Thyroid gland (tissue), 4 donors: ENCODE measurements at regions not wholly inside any gene's neighbourhood (a gene's known extent, or its start where the extent isn't known, plus 50 kb on each side); places are given as distances from the start of the nearest gene placed in this dataset.

Source experiments
- DNase-seq, 2 donors: peaks; one replicate each; pipeline ENCODE4 v3.0.0-alpha.2; 2019
- H3K27ac ChIP-seq, 3 donors: fragments of 200-600 bp; sonication (generic); 1 replicate in 2 of 3; 2 replicates in 1 of 3; pipeline ENCODE4 v1.5.1; 2016 to 2019; ENCODE audit warnings: mild to moderate bottlenecking in 1 of 3, moderate library complexity in 1 of 3
- H3K27me3 ChIP-seq: fragments of 200-600 bp; sonication (generic); one replicate; pipeline ENCODE4 v1.5.1; 2019
- H3K36me3 ChIP-seq, 2 donors: fragments of 200-600 bp; sonication (generic); one replicate each; pipeline ENCODE4 v1.5.1; 2016 to 2019
- H3K4me1 ChIP-seq, 2 donors: fragments of 200-600 bp; sonication (generic); one replicate each; pipeline ENCODE4 v1.5.1; 2017 to 2019
- H3K4me3 ChIP-seq, 3 donors: fragments of 200-600 bp; sonication (generic); replicated peaks in 1 of 3; 1 replicate in 2 of 3; 2 replicates in 1 of 3; pipeline ENCODE4 v1.5.1; 2016; ENCODE audit warnings: mild to moderate bottlenecking in 1 of 3
- H3K9me3 ChIP-seq: fragments of 200-600 bp; sonication (generic); one replicate; pipeline ENCODE4 v1.5.1; 2017
- CTCF ChIP-seq, 6 experiments: fragments of 200-600 bp in 3 of 6; fragments of 450-650 bp in 3 of 6; sonication (generic) in 3 of 6; IDR thresholded peaks; one replicate each; pipeline ENCODE4 v1.5.1; 2016 to 2019; ENCODE audit warnings: antibody characterized with exemption in 6 of 6, mild to moderate bottlenecking in 2 of 6, inconsistent platforms in 1 of 6, moderate library complexity in 1 of 6
- POLR2A ChIP-seq, 2 donors: fragments of 450-650 bp; IDR thresholded peaks; one replicate each; pipeline ENCODE4 v1.6.1; 2017; ENCODE audit warnings: antibody characterized with exemption in 2 of 2, mild to moderate bottlenecking in 2 of 2, moderate library complexity in 1 of 2
- WGBS, 2 donors: methylation state at CpG; one replicate each; pipeline ENCODE4 v1.1.5; 2017; 5-methylcytosine and 5-hydroxymethylcytosine counted together
- intact Hi-C: fragments of 100-400 bp; cut with DNase I; formaldehyde crosslinking; loops from one replicate; pipeline ENCODE4 v1.15.1; 2023

- DNase-seq: no peak
- Histone ChIP-seq H3K9me3 (no peaks in the 10 kb centered on the region), H3K27me3 (no peaks in the 10 kb centered on the region), H3K4me1 (peaks cover 7 to 15% of the 10 kb centered on the region in 2 donors), H3K36me3 (no peaks in the 10 kb centered on the region), H3K4me3 (no peak overlapping the region), H3K27ac (no peak overlapping the region)
- TF ChIP-seq CTCF (IDR thresholded peaks at IDR 0.05): no peak
- no peak for TF ChIP-seq POLR2A (IDR thresholded peaks at IDR 0.05)
- intact Hi-C loops: no loop called here
- WGBS, 2 donors: 95% methylated on average over 1 of the region's 1 CpG
Measured at GRCh38 chr15:49715211-49715610, 94.4 kb downstream of the DTWD1 start.

GRCh38 chr15:49715701-49716100, 94.9 kb downstream of the DTWD1 start:
- Histone ChIP-seq H3K4me1 (peaks cover 7 to 15% of the 10 kb centered on the region in 2 donors), H3K9me3 (no peaks in the 10 kb centered on the region), H3K36me3 (no peaks in the 10 kb centered on the region), H3K27me3 (no peaks in the 10 kb centered on the region), H3K4me3 (no peak overlapping the region), H3K27ac (no peak overlapping the region)
- TF ChIP-seq POLR2A (IDR thresholded peaks at IDR 0.05) (no peak), CTCF (IDR thresholded peaks at IDR 0.05) (no peak)
- intact Hi-C loops: no loop called here
- 92 to 94% methylated on average over 5 of the region's 5 CpGs for WGBS, 2 donors
- DNase-seq: no peak

GRCh38 chr15:49718234-49718633, 97.4 kb downstream of the DTWD1 start:
- no peaks in the 10 kb centered on the region for H3K27me3 ChIP-seq
- peak overlapping the region in 2 of 3 donors; percentile 9 to 43 for H3K27ac ChIP-seq
- H3K36me3 ChIP-seq: no peaks in the 10 kb centered on the region
- 70 to 76% methylated on average over 2 of the region's 2 CpGs for WGBS, 2 donors
- peaks cover 0 to 3% of the 10 kb centered on the region in 2 donors for H3K4me1 ChIP-seq
- no peaks in the 10 kb centered on the region for H3K9me3 ChIP-seq
- no peak overlapping the region for H3K4me3 ChIP-seq
- no peak for DNase-seq
- intact Hi-C loops: no loop called here
- no peak for TF ChIP-seq POLR2A (IDR thresholded peaks at IDR 0.05)
- TF ChIP-seq CTCF (IDR thresholded peaks at IDR 0.05): no peak

- TF ChIP-seq CTCF (IDR thresholded peaks at IDR 0.05) (no peak), POLR2A (IDR thresholded peaks at IDR 0.05) (no peak)
- Histone ChIP-seq H3K9me3 (no peaks in the 10 kb centered on the region), H3K27me3 (no peaks in the 10 kb centered on the region), H3K4me3 (no peak overlapping the region), H3K4me1 (no peaks in the 10 kb centered on the region), H3K27ac (peak overlapping the region in 2 of 3 donors; percentile 2 to 48), H3K36me3 (no peaks in the 10 kb centered on the region)
- WGBS, 2 donors: 81 to 93% methylated on average over 3 of the region's 3 CpGs
- intact Hi-C loops: no loop called here
- no peak for DNase-seq
Measured at GRCh38 chr15:49718846-49719245, 98.0 kb downstream of the DTWD1 start.

GRCh38 chr15:49720261-49720660, 99.4 kb downstream of the DTWD1 start:
- Histone ChIP-seq H3K27me3 (no peaks in the 10 kb centered on the region), H3K4me3 (no peak overlapping the region), H3K36me3 (no peaks in the 10 kb centered on the region), H3K27ac (peak overlapping the region in 1 of 3 donors; percentile 48), H3K9me3 (no peaks in the 10 kb centered on the region), H3K4me1 (no peaks in the 10 kb centered on the region)
- TF ChIP-seq POLR2A (IDR thresholded peaks at IDR 0.05) (no peak), CTCF (IDR thresholded peaks at IDR 0.05) (no peak)
- intact Hi-C loops: no loop called here
- WGBS, 2 donors: 78 to 79% methylated on average over 3 of the region's 3 CpGs
- no peak for DNase-seq
